Heart left ventricle (tissue), 16 donors: ENCODE measurements at regions not wholly inside any gene's neighbourhood (a gene's known extent, or its start where the extent isn't known, plus 50 kb on each side); places are given as distances from the start of the nearest gene placed in this dataset.

Experiments
- ATAC-seq, 4 donors: fragments of 200-7000 bp; cut with Tn5 transposase; one replicate each; pipeline ENCODE4 v1.9.1; 2020 to 2022; ENCODE audit warnings: moderate library complexity in 4 of 4, mild to moderate bottlenecking in 3 of 4, moderate number of reproducible peaks in 1 of 4
- DNase-seq, 5 donors: peaks; one replicate each; pipeline ENCODE4 v3.0.0-alpha.2; 2020
- H3K27ac ChIP-seq, 12 donors: fragments of 200-600 bp; sonication (generic) in 4 of 12; one replicate each; pipeline versions ENCODE4 v1.5.0 to v1.8.0; 2016 to 2022; ENCODE audit warnings: mild to moderate bottlenecking in 2 of 12
- H3K27me3 ChIP-seq, 9 donors: fragments of 200-600 bp; sonication (generic) in 2 of 9; one replicate each; pipeline versions ENCODE4 v1.5.1 to v1.8.0; 2016 to 2022; ENCODE audit warnings: mild to moderate bottlenecking in 3 of 9
- H3K36me3 ChIP-seq, 9 donors: fragments of 200-600 bp; sonication (generic) in 2 of 9; one replicate each; pipeline versions ENCODE4 v1.5.0 to v1.8.0; 2018 to 2022; ENCODE audit warnings: mild to moderate bottlenecking in 2 of 9
- H3K4me1 ChIP-seq, 12 donors: fragments of 200-600 bp; sonication (generic) in 4 of 12; one replicate each; pipeline versions ENCODE4 v1.5.0 to v1.8.0; 2016 to 2022; ENCODE audit warnings: mild to moderate bottlenecking in 3 of 12
- H3K4me3 ChIP-seq, 12 donors: fragments of 200-600 bp; sonication (generic) in 4 of 12; one replicate each; pipeline versions ENCODE4 v1.5.0 to v1.8.0; 2017 to 2022; ENCODE audit warnings: mild to moderate bottlenecking in 9 of 12, moderate library complexity in 4 of 12
- H3K9me3 ChIP-seq, 12 donors: fragments of 200-600 bp; sonication (generic) in 4 of 12; one replicate each; pipeline versions ENCODE4 v1.5.0 to v1.8.0; 2016 to 2022; ENCODE audit warnings: mild to moderate bottlenecking in 1 of 12
- POLR2A ChIP-seq, 2 donors: fragments of 450-650 bp; IDR thresholded peaks; one replicate each; pipeline ENCODE4 v1.6.1; 2017; ENCODE audit warnings: antibody characterized with exemption in 2 of 2, mild to moderate bottlenecking in 2 of 2, moderate library complexity in 2 of 2
- WGBS, 4 donors: extraction: QIAGEN DNeasy Blood & Tissue Kit in 2 of 4; methylation state at CpG; one replicate each; pipeline versions ENCODE4 v1.1.5 to v1.1.7; 2013 to 2018; 5-methylcytosine and 5-hydroxymethylcytosine counted together
- intact Hi-C, 10 donors: fragments of 100-400 bp; cut with DNase I; formaldehyde crosslinking; loops; one replicate each; pipeline versions ENCODE4 v1.11.1 to v1.14.2; 2022
- TF ChIP-seq, protein P1 (sequence below), 12 donors: fragments of 200-600 bp; sonication (generic) in 4 of 12; IDR thresholded peaks; one replicate each; pipeline versions ENCODE4 v1.5.0 to v1.8.0; 2018 to 2022; ENCODE audit warnings: antibody characterized with exemption in 12 of 12, mild to moderate bottlenecking in 5 of 12
- donor health status: ischemic (EF 13 %, LVEDD 7.1; RV severe dilation, severe dysfunction).
- donor health status: healthy with polysubstance abuse.
- donor health status: DM: no; HTN: yes; CAD: no.
- donor health status: DM: no; HTN: no; CAD: no.
- donor health status: ischemic (EF 25% LVEDD 6.9; RV normal size, moderate dysfunction).
- donor health status: ischemic (EF 25% LVEDD 5.7; RV mildly dilated, moderate dysfunction).
- donor health status: healthy.
- donor health status: DM: yes; HTN: yes; CAD: no.
- donor health status: ischemic (EF 35%, LVEDD 5.7; RV mildly dilated, moderate dysfunction).
- donor health status: nonischemic (EF 11% LVEDD 7.7; RV severe dilation, severe dysfunction).
- donor health status: DM: yes; HTN: yes; CAD: no.
- donor health status: PGD.
- donor health status: ischemic (EF 29% LVEDD 5.4; RV normal size, mild dysfunction).
- donor health status: nonischemic (EF 23%, LVEDD 6.1; RV moderate dilation, normal function).

DNA sequence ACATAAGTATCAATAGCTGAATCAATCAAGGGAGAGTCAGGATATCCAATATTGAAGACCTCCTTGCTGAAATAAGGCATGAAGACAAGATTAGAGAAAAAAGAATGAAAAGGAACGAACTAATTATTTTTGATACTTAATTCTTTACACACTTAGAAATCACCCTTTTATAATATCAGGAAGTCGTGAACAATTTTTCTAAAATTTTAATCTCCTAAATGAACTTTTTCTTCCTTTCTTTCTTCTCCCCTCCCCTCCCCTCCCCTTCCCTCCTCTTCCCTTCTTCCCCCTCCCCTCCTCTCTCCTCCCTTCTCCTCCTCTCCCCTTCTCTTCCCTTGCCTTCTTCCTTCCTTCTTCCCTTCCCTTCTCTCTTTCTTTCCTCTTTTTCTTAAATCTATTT is 872.1 kb upstream of the PCDH10 start:
- Histone ChIP-seq H3K9me3 (no peaks in the 10 kb centered on the region), H3K36me3 (no peaks in the 10 kb centered on the region), H3K27ac (no peak overlapping the region), H3K27me3 (no peaks in the 10 kb centered on the region), H3K4me1 (no peaks in the 10 kb centered on the region), H3K4me3 (no peak overlapping the region)
- 73 to 80% (median 78%) methylated on average over 2 of the region's 2 CpGs for WGBS, 4 donors
- TF ChIP-seq POLR2A (IDR thresholded peaks at IDR 0.05), result no peak
- TF ChIP-seq, protein P1, sequence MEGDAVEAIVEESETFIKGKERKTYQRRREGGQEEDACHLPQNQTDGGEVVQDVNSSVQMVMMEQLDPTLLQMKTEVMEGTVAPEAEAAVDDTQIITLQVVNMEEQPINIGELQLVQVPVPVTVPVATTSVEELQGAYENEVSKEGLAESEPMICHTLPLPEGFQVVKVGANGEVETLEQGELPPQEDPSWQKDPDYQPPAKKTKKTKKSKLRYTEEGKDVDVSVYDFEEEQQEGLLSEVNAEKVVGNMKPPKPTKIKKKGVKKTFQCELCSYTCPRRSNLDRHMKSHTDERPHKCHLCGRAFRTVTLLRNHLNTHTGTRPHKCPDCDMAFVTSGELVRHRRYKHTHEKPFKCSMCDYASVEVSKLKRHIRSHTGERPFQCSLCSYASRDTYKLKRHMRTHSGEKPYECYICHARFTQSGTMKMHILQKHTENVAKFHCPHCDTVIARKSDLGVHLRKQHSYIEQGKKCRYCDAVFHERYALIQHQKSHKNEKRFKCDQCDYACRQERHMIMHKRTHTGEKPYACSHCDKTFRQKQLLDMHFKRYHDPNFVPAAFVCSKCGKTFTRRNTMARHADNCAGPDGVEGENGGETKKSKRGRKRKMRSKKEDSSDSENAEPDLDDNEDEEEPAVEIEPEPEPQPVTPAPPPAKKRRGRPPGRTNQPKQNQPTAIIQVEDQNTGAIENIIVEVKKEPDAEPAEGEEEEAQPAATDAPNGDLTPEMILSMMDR (IDR thresholded peaks at IDR 0.05), result no peak
- ATAC-seq (no peak), DNase-seq (no peak)
- intact Hi-C loops, result no loop called here

DNA sequence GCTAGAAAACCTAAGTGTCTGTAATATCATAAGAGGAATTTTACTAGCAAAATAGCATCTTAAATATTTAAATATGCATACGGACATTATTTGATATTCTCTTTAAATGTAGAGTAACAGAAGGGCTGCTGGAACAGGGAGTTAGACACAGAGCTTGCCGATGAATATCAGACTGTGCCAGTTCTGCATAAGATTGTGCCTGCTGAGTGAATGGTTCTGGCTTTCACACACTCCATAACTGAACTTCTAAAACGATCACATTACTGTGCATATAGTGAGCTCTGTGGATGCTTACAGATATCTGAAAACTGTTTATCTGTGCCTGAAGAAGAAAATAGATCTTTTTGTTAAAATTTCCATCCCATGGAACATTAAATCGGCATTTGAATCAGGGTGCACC is 867.4 kb upstream of the PCDH10 start:
- Histone ChIP-seq H3K36me3 (no peaks in the 10 kb centered on the region), H3K4me1 (no peaks in the 10 kb centered on the region), H3K9me3 (peaks cover 0 to 25% (median 4%) of the 10 kb centered on the region in 12 donors), H3K27me3 (no peaks in the 10 kb centered on the region), H3K27ac (no peak overlapping the region), H3K4me3 (no peak overlapping the region)
- WGBS, 4 donors, result 71 to 80% (median 74%) methylated on average over 4 of the region's 4 CpGs
- ATAC-seq (no peak), DNase-seq (no peak)
- intact Hi-C loops, result no loop called here
- TF ChIP-seq, protein P1 (IDR thresholded peaks at IDR 0.05), result no peak
- TF ChIP-seq POLR2A (IDR thresholded peaks at IDR 0.05), result no peak

DNA sequence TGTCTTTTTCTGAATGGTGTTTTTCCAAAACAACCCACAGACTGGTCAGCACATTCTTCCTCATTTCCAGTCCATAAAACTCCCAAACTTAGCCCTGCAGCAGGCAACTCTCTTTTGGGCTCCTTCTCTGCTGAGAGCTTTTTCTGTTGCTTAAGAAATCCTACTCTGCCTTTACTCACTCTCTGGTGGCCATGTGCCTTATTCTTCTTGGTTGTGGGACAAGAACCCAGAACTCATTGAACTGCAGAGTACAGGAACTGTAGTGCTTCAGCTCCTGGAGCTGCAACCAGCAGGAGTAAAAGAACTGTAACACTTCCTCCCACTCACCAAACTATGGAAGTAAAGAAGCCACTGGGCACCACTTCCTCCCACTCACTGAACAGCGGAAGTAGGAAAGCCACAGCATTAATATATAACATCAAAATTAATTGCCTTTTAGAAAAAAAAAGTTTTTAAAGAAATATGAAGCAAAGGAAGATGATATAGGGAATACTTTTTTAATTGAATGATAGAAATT is 864.1 kb upstream of the PCDH10 start:
- Histone ChIP-seq H3K27me3 (no peaks in the 10 kb centered on the region), H3K4me1 (no peaks in the 10 kb centered on the region), H3K36me3 (no peaks in the 10 kb centered on the region), H3K4me3 (no peak overlapping the region), H3K9me3 (peaks cover 0 to 25% (median 4%) of the 10 kb centered on the region in 12 donors), H3K27ac (no peak overlapping the region)
- WGBS, 4 donors, result 79 to 94% (median 88%) methylated on average over 1 of the region's 1 CpG
- TF ChIP-seq, protein P1 (IDR thresholded peaks at IDR 0.05), result no peak
- TF ChIP-seq POLR2A (IDR thresholded peaks at IDR 0.05), result no peak
- ATAC-seq, result no peak
- intact Hi-C loops, result no loop called here
- no peak for DNase-seq

- DNase-seq, result no peak
- WGBS, 4 donors, result 39 to 47% (median 45%) methylated on average over 1 of the region's 1 CpG
Measured at GRCh38 chr4:132297346-132297745, 851.7 kb upstream of the PCDH10 start.

More at GRCh38 chr4:132297346-132297745, 851.7 kb upstream of the PCDH10 start:
- no peak for ATAC-seq
- no peaks in the 10 kb centered on the region for H3K36me3 ChIP-seq
- no peaks in the 10 kb centered on the region for H3K27me3 ChIP-seq
- no peak overlapping the region for H3K27ac ChIP-seq
- no peaks in the 10 kb centered on the region for H3K9me3 ChIP-seq
- TF ChIP-seq POLR2A (IDR thresholded peaks at IDR 0.05), result no peak
- TF ChIP-seq, protein P1 (IDR thresholded peaks at IDR 0.05), result no peak
- H3K4me3 ChIP-seq, result no peak overlapping the region
- intact Hi-C loops, result no loop called here
- H3K4me1 ChIP-seq, result no peaks in the 10 kb centered on the region
